ENCODE measurements at regions not wholly inside any gene's neighbourhood (a gene's known extent, or its start where the extent isn't known, plus 50 kb on each side); places are given as distances from the start of the nearest gene placed in this dataset.

GRCh38 chr2:117212562-117212961 is 601.9 kb upstream of the DDX18 start:
- no peak for TF ChIP-seq POLR2A (IDR thresholded peaks at IDR 0.05)
- TF ChIP-seq, protein P1, sequence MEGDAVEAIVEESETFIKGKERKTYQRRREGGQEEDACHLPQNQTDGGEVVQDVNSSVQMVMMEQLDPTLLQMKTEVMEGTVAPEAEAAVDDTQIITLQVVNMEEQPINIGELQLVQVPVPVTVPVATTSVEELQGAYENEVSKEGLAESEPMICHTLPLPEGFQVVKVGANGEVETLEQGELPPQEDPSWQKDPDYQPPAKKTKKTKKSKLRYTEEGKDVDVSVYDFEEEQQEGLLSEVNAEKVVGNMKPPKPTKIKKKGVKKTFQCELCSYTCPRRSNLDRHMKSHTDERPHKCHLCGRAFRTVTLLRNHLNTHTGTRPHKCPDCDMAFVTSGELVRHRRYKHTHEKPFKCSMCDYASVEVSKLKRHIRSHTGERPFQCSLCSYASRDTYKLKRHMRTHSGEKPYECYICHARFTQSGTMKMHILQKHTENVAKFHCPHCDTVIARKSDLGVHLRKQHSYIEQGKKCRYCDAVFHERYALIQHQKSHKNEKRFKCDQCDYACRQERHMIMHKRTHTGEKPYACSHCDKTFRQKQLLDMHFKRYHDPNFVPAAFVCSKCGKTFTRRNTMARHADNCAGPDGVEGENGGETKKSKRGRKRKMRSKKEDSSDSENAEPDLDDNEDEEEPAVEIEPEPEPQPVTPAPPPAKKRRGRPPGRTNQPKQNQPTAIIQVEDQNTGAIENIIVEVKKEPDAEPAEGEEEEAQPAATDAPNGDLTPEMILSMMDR (IDR thresholded peaks at IDR 0.05): no peak
- TF ChIP-seq POLR2AphosphoS5 (IDR thresholded peaks at IDR 0.05): no peak
